ENCODE measurements at regions not wholly inside any gene's neighbourhood (a gene's known extent, or its start where the extent isn't known, plus 50 kb on each side); places are given as distances from the start of the nearest gene placed in this dataset.

- TF ChIP-seq CTCF (IDR thresholded peaks at IDR 0.05 in 8 of 11, conservative IDR thresholded peaks at IDR 0.05 in 3 of 11): no peak
- no peak for TF ChIP-seq POLR2AphosphoS5 (IDR thresholded peaks at IDR 0.05)
These were observed 106.7 kb upstream of the GNG12 start for GRCh38 chr1:67939942-67940341.
